GM12874 (cell line): ENCODE measurements at regions not wholly inside any gene's neighbourhood (a gene's known extent, or its start where the extent isn't known, plus 50 kb on each side); places are given as distances from the start of the nearest gene placed in this dataset.

Source experiments
- TF ChIP-seq, protein P1 (sequence below): IDR thresholded peaks from 2 replicates; pipeline ENCODE4 v1.5.1; 2011; ENCODE audit warnings: low read depth, mild to moderate bottlenecking, control low read depth, low read length, moderate library complexity; ENCODE audit not compliant: insufficient read depth

DNA sequence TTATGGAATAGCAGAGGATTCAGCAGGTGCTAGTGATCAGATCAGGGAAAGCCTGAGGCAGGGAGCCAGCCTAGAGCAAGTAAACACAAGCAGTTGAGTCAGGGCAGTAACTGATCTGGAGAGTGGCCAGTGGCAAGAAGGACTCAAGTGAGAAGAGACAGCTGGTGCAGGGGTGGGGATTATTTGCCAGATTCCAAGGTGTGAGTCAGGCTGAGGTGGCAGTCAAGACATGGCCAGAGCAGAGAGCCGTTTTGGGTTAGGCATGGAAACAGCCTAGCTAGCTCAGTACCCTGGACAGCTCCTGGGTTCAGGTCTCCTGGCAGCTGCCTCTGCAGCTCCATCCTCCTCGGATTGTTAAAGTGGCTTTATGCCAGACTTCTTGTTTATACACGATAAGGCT, 281.9 kb upstream of the ONECUT1 start:
- TF ChIP-seq, protein P1, sequence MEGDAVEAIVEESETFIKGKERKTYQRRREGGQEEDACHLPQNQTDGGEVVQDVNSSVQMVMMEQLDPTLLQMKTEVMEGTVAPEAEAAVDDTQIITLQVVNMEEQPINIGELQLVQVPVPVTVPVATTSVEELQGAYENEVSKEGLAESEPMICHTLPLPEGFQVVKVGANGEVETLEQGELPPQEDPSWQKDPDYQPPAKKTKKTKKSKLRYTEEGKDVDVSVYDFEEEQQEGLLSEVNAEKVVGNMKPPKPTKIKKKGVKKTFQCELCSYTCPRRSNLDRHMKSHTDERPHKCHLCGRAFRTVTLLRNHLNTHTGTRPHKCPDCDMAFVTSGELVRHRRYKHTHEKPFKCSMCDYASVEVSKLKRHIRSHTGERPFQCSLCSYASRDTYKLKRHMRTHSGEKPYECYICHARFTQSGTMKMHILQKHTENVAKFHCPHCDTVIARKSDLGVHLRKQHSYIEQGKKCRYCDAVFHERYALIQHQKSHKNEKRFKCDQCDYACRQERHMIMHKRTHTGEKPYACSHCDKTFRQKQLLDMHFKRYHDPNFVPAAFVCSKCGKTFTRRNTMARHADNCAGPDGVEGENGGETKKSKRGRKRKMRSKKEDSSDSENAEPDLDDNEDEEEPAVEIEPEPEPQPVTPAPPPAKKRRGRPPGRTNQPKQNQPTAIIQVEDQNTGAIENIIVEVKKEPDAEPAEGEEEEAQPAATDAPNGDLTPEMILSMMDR, result no peak

DNA sequence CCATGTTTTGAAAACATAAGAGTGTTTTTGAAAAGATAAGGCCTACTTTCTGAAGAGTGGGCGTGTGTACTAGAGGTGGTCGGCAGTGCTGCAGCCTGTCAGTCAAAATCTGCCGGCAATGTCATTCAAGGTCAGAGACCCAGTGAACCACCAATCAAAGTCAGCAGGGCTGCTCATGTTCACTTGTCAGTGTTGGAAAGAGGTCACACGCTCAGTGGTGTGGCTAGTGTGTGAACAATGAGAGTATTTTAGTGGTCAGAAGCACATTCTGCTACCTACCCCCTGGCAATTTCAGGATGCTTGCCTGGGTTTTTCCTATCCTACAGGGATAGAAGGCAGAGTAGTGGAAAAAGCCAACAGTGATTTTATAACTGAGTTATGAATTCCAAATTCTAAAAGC, 278.5 kb upstream of the ONECUT1 start:
- TF ChIP-seq, protein P1, result no peak

DNA sequence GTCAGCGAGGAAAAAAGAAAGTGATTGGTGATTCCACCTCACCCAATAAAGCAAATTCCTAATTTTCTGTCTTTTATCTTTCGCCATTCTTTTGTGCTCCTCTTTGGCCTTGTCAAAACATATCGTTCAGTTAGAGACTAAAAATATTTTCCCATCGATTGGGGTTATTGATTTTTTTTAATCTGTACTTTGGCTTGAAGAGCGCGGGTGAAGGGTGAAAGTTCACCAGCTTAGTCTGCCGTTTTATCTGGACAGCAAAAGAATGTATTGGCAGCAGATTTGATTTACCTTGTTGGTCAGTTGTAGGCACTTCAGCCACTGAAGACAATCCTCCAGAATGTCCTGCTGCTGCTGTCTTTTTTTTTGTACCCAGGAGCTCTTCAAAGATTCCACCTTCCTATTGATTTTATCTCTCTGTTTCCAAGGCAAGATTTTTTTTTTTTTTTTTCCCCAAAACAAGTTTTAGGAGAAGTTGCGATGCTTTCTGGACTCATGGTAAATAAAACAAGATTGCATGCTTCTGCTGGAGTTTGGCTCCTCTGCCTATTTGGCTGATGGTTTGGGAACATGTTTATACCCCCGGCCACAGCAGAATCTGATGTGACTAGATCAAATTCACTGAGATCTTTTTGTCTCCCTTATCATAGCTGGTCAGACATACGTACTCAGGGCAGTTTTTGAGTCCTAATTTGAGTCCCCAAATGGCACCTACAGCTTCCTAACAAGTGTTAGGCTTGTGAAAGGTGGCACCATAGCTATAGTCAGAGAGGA, 269.3 kb upstream of the ONECUT1 start:
- TF ChIP-seq, protein P1, result no peak

DNA sequence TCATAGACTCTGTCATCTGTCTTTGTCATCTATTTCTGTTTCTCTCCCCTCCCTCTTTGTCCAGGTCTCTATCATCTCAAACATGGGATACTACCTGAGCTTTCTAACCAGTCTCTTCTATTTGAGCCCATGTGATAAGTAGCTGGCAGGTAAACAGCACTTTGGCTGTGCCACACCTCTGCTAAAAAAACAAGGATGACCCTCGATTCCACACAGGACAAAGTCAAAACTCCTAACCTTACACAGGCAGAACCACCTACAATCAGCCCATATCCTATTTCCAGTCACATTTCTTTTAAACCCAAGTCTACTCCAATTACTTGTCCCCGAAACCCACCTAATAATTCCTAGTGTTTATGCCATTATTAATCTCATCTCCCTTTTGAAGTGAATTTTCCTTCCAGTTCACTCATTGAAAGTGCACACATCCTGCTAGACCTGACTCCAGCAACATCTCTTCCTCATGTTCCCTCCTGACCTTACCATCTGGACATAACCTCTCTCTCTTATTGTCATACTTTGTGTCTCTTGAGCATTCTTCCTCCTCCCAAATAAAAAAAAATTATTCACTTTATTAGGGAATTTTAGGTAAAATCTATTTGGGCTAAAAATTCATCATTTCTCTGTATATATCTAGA, 256.1 kb upstream of the ONECUT1 start:
- TF ChIP-seq, protein P1, result no peak

DNA sequence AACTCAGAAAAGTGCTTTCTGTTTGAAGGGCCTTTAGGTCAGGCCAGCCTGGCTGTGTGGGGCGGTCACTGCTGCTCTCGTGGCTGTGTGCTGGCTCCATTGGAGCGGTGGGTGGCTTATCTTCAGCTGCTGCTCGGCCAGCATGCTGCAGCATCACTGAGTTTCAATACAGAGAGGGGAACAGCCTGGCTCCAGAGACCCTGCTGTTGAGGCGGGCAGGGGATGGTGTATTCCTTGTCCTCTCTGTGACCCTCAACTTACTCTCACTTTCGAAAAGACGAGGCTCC, 248.5 kb upstream of the ONECUT1 start:
- TF ChIP-seq, protein P1, result no peak

DNA sequence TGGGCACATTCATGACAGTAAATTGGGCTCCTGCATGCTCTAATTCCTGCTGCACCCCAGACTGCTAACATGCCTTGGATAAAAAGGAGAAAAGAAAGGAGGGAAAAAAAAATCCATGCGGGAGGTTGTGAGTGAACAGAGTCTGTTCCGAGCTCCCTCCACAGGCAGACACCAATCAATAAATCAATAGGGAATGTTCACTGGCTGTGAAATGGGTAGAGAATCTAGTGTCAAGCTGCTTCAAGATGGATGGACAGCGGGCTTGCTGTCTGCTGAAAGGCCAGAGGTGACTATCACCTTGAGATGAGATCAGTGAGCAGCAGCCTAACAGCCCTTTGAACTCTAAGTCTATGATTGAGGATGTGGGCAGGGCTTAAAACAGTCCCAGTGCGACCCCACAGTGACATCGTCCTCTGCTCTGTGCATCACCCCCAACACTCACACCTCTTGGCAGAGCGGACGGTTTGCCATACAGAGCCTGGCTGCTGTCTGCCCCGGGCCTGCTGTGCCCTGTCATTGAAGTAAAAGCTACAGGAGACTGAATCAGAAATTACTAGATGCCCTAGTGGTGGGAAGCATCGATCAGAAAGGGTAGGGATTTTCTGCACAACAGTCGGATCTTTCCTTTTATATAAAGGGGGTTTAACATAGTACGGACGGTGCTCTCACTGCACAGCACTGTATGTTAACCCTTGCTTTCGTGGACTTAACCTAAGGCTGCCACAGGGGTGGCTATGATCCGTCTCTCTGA, 247.9 kb upstream of the ONECUT1 start:
- TF ChIP-seq, protein P1, result no peak

DNA sequence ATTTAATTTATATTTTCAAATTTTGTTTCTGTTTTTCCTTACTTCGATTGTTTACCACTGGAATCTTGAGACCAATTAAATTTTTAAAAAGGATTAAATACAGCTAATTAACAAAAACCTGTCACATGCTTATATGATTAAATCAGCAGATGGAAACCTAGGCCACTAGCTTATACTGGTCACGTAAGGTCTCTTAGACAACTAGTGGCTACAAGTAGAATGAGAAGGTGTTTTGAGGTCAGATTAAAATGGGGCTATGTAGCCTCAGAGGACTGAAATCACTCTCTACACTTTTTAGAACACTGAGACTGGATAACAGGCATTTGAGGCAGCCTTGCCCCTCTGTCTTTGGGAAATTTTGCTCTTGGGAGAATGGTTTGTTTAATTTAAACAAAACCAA, 246.5 kb upstream of the ONECUT1 start:
- TF ChIP-seq, protein P1, result no peak
